ENCODE measurements at regions not wholly inside any gene's neighbourhood (a gene's known extent, or its start where the extent isn't known, plus 50 kb on each side); places are given as distances from the start of the nearest gene placed in this dataset.
A peak's percentile ranks its signal among the peaks of the same experiment; 100 is the strongest.

GRCh38 chr13:73286942-73287620, 228.3 kb downstream of the KLF5 start:
- Mint-ChIP-seq H3K36me3 (peaks cover 0 to 9% (median 0%) of the 10 kb centered on the region in 5 donors), H3K4me3 (no peak overlapping the region), H3K27me3 (peaks cover 0 to 10% (median 8%) of the 10 kb centered on the region in 5 donors), H3K9me3 (peaks cover 0 to 6% (median 0%) of the 10 kb centered on the region in 11 donors), H3K4me1 (peaks cover 0 to 2% (median 0%) of the 10 kb centered on the region in 7 donors), H3K27ac (no peak overlapping the region)
- no peak overlapping the region for H3K4me3 ChIP-seq (ENCODE audit: low read length)
- DNase-seq (no peak), ATAC-seq (no peak)
- ChIA-PET POLR2A (no interaction called here), CTCF (no interaction called here)
- no peaks in the 10 kb centered on the region for H3K4me1 ChIP-seq (ENCODE audit: control insufficient read depth in 2 of 2, insufficient read depth in 2 of 2, low read length in 2 of 2)
- no peaks in the 10 kb centered on the region for H3K27me3 ChIP-seq (ENCODE audit: control insufficient read depth in 2 of 2, insufficient read depth in 2 of 2, low read length in 2 of 2)
- H3K36me3 ChIP-seq (ENCODE audit: control insufficient read depth in 2 of 3, insufficient read depth in 3 of 3, low read length in 3 of 3), result no peaks in the 10 kb centered on the region
- intact Hi-C loops (cut with micrococcal nuclease), result no loop called here
- H3K9me3 ChIP-seq (ENCODE audit: control insufficient read depth in 2 of 3, low read length in 3 of 3), result no peaks in the 10 kb centered on the region
- no peak overlapping the region for H3K27ac ChIP-seq (ENCODE audit: low read depth, low read length)

GRCh38 chr13:73286177-73286576, 227.4 kb downstream of the KLF5 start:
- peaks cover 0 to 9% (median 0%) of the 10 kb centered on the region in 5 donors for H3K36me3 Mint-ChIP-seq
- POLR2A ChIA-PET, result no interaction called here
- H3K9me3 Mint-ChIP-seq, result peaks cover 0 to 9% (median 0%) of the 10 kb centered on the region in 11 donors

GRCh38 chr13:73284081-73284874, 225.5 kb downstream of the KLF5 start:
- intact Hi-C loops (cut with micrococcal nuclease), result no loop called here
- no peak overlapping the region for H3K27ac Mint-ChIP-seq
- Histone ChIP-seq H3K4me3 (ENCODE audit: low read length) (no peak overlapping the region), H3K36me3 (ENCODE audit: control insufficient read depth in 2 of 3, insufficient read depth in 3 of 3, low read length in 3 of 3) (no peaks in the 10 kb centered on the region), H3K27ac (ENCODE audit: low read depth, low read length) (no peak overlapping the region), H3K27me3 (ENCODE audit: control insufficient read depth in 2 of 2, insufficient read depth in 2 of 2, low read length in 2 of 2) (no peaks in the 10 kb centered on the region), H3K4me1 (ENCODE audit: control insufficient read depth in 2 of 2, insufficient read depth in 2 of 2, low read length in 2 of 2) (no peaks in the 10 kb centered on the region), H3K9me3 (ENCODE audit: control insufficient read depth in 2 of 3, low read length in 3 of 3) (no peaks in the 10 kb centered on the region)
- DNase-seq (no peak), ATAC-seq (no peak)
- peaks cover 0 to 2% (median 0%) of the 10 kb centered on the region in 7 donors for H3K4me1 Mint-ChIP-seq
- no peak overlapping the region for H3K4me3 Mint-ChIP-seq
- CTCF ChIA-PET, result no interaction called here
- peaks cover 0 to 9% (median 0%) of the 10 kb centered on the region in 11 donors for H3K9me3 Mint-ChIP-seq
- peaks cover 0 to 9% (median 0%) of the 10 kb centered on the region in 5 donors for H3K36me3 Mint-ChIP-seq
- POLR2A ChIA-PET, result no interaction called here
- peaks cover 0 to 10% (median 2%) of the 10 kb centered on the region in 5 donors for H3K27me3 Mint-ChIP-seq

More at GRCh38 chr13:73286177-73286576, 227.4 kb downstream of the KLF5 start:
- Histone ChIP-seq H3K36me3 (ENCODE audit: control insufficient read depth in 2 of 3, insufficient read depth in 3 of 3, low read length in 3 of 3) (no peaks in the 10 kb centered on the region), H3K27ac (ENCODE audit: low read depth, low read length) (no peak overlapping the region), H3K4me3 (ENCODE audit: low read length) (no peak overlapping the region), H3K9me3 (ENCODE audit: control insufficient read depth in 2 of 3, low read length in 3 of 3) (no peaks in the 10 kb centered on the region), H3K27me3 (ENCODE audit: control insufficient read depth in 2 of 2, insufficient read depth in 2 of 2, low read length in 2 of 2) (no peaks in the 10 kb centered on the region), H3K4me1 (ENCODE audit: control insufficient read depth in 2 of 2, insufficient read depth in 2 of 2, low read length in 2 of 2) (no peaks in the 10 kb centered on the region)
- no peak for ATAC-seq
- intact Hi-C loops (cut with micrococcal nuclease), result no loop called here
- Mint-ChIP-seq H3K27me3 (peaks cover 0 to 10% (median 5%) of the 10 kb centered on the region in 5 donors), H3K4me1 (peaks cover 0 to 2% (median 0%) of the 10 kb centered on the region in 7 donors), H3K27ac (no peak overlapping the region), H3K4me3 (no peak overlapping the region)
- DNase-seq, result no peak
- CTCF ChIA-PET, result no interaction called here

- peaks cover 0 to 10% (median 2%) of the 10 kb centered on the region in 5 donors for H3K27me3 Mint-ChIP-seq
- H3K9me3 Mint-ChIP-seq, result peaks cover 0 to 12% (median 0%) of the 10 kb centered on the region in 11 donors
- H3K4me1 Mint-ChIP-seq, result peaks cover 0 to 5% (median 0%) of the 10 kb centered on the region in 7 donors
- no peak for DNase-seq
- POLR2A ChIA-PET, result no interaction called here
- H3K4me3 Mint-ChIP-seq, result no peak overlapping the region
- no peak overlapping the region for H3K4me3 ChIP-seq (ENCODE audit: low read length)
- no peaks in the 10 kb centered on the region for H3K27me3 ChIP-seq (ENCODE audit: control insufficient read depth in 2 of 2, insufficient read depth in 2 of 2, low read length in 2 of 2)
- no peak for ATAC-seq
- H3K36me3 ChIP-seq (ENCODE audit: control insufficient read depth in 2 of 3, insufficient read depth in 3 of 3, low read length in 3 of 3), result no peaks in the 10 kb centered on the region
- no peaks in the 10 kb centered on the region for H3K9me3 ChIP-seq (ENCODE audit: control insufficient read depth in 2 of 3, low read length in 3 of 3)
- H3K36me3 Mint-ChIP-seq, result peaks cover 0 to 9% (median 0%) of the 10 kb centered on the region in 5 donors
- H3K4me1 ChIP-seq (ENCODE audit: control insufficient read depth in 2 of 2, insufficient read depth in 2 of 2, low read length in 2 of 2), result no peaks in the 10 kb centered on the region
- no peak overlapping the region for H3K27ac ChIP-seq (ENCODE audit: low read depth, low read length)
- no peak overlapping the region for H3K27ac Mint-ChIP-seq
- intact Hi-C loops (cut with micrococcal nuclease), result no loop called here
- CTCF ChIA-PET, result no interaction called here
Observed at GRCh38 chr13:73283636-73284035, 224.8 kb downstream of the KLF5 start.

- Mint-ChIP-seq H3K4me1 (peaks cover 0 to 16% (median 0%) of the 10 kb centered on the region in 7 donors), H3K27ac (no peak overlapping the region), H3K27me3 (peaks cover 0 to 10% (median 2%) of the 10 kb centered on the region in 5 donors), H3K9me3 (peaks cover 0 to 23% (median 5%) of the 10 kb centered on the region in 11 donors), H3K4me3 (no peak overlapping the region), H3K36me3 (peaks cover 3 to 15% (median 4%) of the 10 kb centered on the region in 5 donors)
- no peaks in the 10 kb centered on the region for H3K36me3 ChIP-seq (ENCODE audit: control insufficient read depth in 2 of 3, insufficient read depth in 3 of 3, low read length in 3 of 3)
- H3K4me1 ChIP-seq (ENCODE audit: control insufficient read depth in 2 of 2, insufficient read depth in 2 of 2, low read length in 2 of 2), result no peaks in the 10 kb centered on the region
- no peak for DNase-seq
- ChIA-PET CTCF (no interaction called here), POLR2A (no interaction called here)
- H3K27ac ChIP-seq (ENCODE audit: low read depth, low read length), result no peak overlapping the region
- H3K9me3 ChIP-seq (ENCODE audit: control insufficient read depth in 2 of 3, low read length in 3 of 3), result no peaks in the 10 kb centered on the region
- no peaks in the 10 kb centered on the region for H3K27me3 ChIP-seq (ENCODE audit: control insufficient read depth in 2 of 2, insufficient read depth in 2 of 2, low read length in 2 of 2)
- intact Hi-C loops (cut with micrococcal nuclease), result no loop called here
- H3K4me3 ChIP-seq (ENCODE audit: low read length), result no peak overlapping the region
- no peak for ATAC-seq
Observed at GRCh38 chr13:73281746-73282145, 222.9 kb downstream of the KLF5 start.

- Histone ChIP-seq H3K4me3 (ENCODE audit: low read length) (no peak overlapping the region), H3K36me3 (ENCODE audit: control insufficient read depth in 2 of 3, insufficient read depth in 3 of 3, low read length in 3 of 3) (no peaks in the 10 kb centered on the region), H3K27ac (ENCODE audit: low read depth, low read length) (no peak overlapping the region), H3K4me1 (ENCODE audit: control insufficient read depth in 2 of 2, insufficient read depth in 2 of 2, low read length in 2 of 2) (peaks cover 0 to 3% of the 10 kb centered on the region in 2 donors), H3K27me3 (ENCODE audit: control insufficient read depth in 2 of 2, insufficient read depth in 2 of 2, low read length in 2 of 2) (no peaks in the 10 kb centered on the region), H3K9me3 (ENCODE audit: control insufficient read depth in 2 of 3, low read length in 3 of 3) (no peaks in the 10 kb centered on the region)
- CTCF ChIA-PET, result interaction anchor here (0.7 kb wide), 1 partner anchor 1323 kb away, joined by 5 read pairs; no protein-coding TSS in a partner anchor
- peaks cover 3 to 26% (median 3%) of the 10 kb centered on the region in 5 donors for H3K36me3 Mint-ChIP-seq
- H3K27me3 Mint-ChIP-seq, result no peaks in the 10 kb centered on the region
- DNase-seq (no peak), ATAC-seq (no peak)
- H3K4me1 Mint-ChIP-seq, result peaks cover 0 to 41% (median 14%) of the 10 kb centered on the region in 7 donors
- H3K27ac Mint-ChIP-seq, result no peak overlapping the region
- peaks cover 0 to 22% (median 5%) of the 10 kb centered on the region in 11 donors for H3K9me3 Mint-ChIP-seq
- H3K4me3 Mint-ChIP-seq, result peak overlapping the region in 1 of 10 donors; percentile 11
- intact Hi-C loops (cut with micrococcal nuclease), result loop anchor here in 1 of 2 donors (5.0 kb wide), 1 partner anchor 429 kb away; no protein-coding TSS in a partner anchor
- POLR2A ChIA-PET, result no interaction called here
Observed at GRCh38 chr13:73278186-73278585, 219.4 kb downstream of the KLF5 start.

Measured in naive thymus-derived CD4-positive, alpha-beta T cell (primary cell).